ENCODE measurements at regions not wholly inside any gene's neighbourhood (a gene's known extent, or its start where the extent isn't known, plus 50 kb on each side); places are given as distances from the start of the nearest gene placed in this dataset.

GRCh38 chr19:31970027-31970461 is 375.4 kb upstream of the ZNF507 start:
- no peak for DNase-seq (ENCODE audit: low read depth in 1 of 2, low spot score in 1 of 2)

- no peak for DNase-seq (ENCODE audit: low read depth in 1 of 2, low spot score in 1 of 2)
Measured at GRCh38 chr19:31974290-31974689, 371.1 kb upstream of the ZNF507 start.

GRCh38 chr19:31974941-31975340 is 370.5 kb upstream of the ZNF507 start:
- DNase-seq (ENCODE audit: low read depth in 1 of 2, low spot score in 1 of 2): no peak

- DNase-seq (ENCODE audit: low read depth in 1 of 2, low spot score in 1 of 2): no peak
Measured at GRCh38 chr19:31975461-31975860, 369.9 kb upstream of the ZNF507 start.

- no peak for DNase-seq (ENCODE audit: low read depth in 1 of 2, low spot score in 1 of 2)
Measured at GRCh38 chr19:31976775-31977536, 368.5 kb upstream of the ZNF507 start.

- no peak for DNase-seq (ENCODE audit: low read depth in 1 of 2, low spot score in 1 of 2)
Measured at GRCh38 chr19:31979362-31979761, 366.0 kb upstream of the ZNF507 start.

GRCh38 chr19:31979949-31980670 is 365.3 kb upstream of the ZNF507 start:
- DNase-seq (ENCODE audit: low read depth in 1 of 2, low spot score in 1 of 2): no peak

GRCh38 chr19:31980796-31981195 is 364.6 kb upstream of the ZNF507 start:
- DNase-seq (ENCODE audit: low read depth in 1 of 2, low spot score in 1 of 2): no peak

GRCh38 chr19:31981545-31981944 is 363.9 kb upstream of the ZNF507 start:
- no peak for DNase-seq (ENCODE audit: low read depth in 1 of 2, low spot score in 1 of 2)

GRCh38 chr19:31983647-31984046 is 361.8 kb upstream of the ZNF507 start:
- no peak for DNase-seq (ENCODE audit: low read depth in 1 of 2, low spot score in 1 of 2)

GRCh38 chr19:31985001-31985605 is 360.3 kb upstream of the ZNF507 start:
- no peak for DNase-seq (ENCODE audit: low read depth in 1 of 2, low spot score in 1 of 2)

GRCh38 chr19:31986951-31987350 is 358.5 kb upstream of the ZNF507 start:
- DNase-seq (ENCODE audit: low read depth in 1 of 2, low spot score in 1 of 2): no peak

GRCh38 chr19:31988256-31988655 is 357.2 kb upstream of the ZNF507 start:
- no peak for DNase-seq (ENCODE audit: low read depth in 1 of 2, low spot score in 1 of 2)

- DNase-seq (ENCODE audit: low read depth in 1 of 2, low spot score in 1 of 2): no peak
Measured at GRCh38 chr19:31991984-31992655, 353.3 kb upstream of the ZNF507 start.

- no peak for DNase-seq (ENCODE audit: low read depth in 1 of 2, low spot score in 1 of 2)
Measured at GRCh38 chr19:31992750-31993149, 352.7 kb upstream of the ZNF507 start.

- DNase-seq (ENCODE audit: low read depth in 1 of 2, low spot score in 1 of 2): no peak
Measured at GRCh38 chr19:31995546-31995945, 349.9 kb upstream of the ZNF507 start.

GRCh38 chr19:32010071-32010470 is 335.3 kb upstream of the ZNF507 start:
- no peak for DNase-seq (ENCODE audit: low read depth in 1 of 2, low spot score in 1 of 2)

- DNase-seq (ENCODE audit: low read depth in 1 of 2, low spot score in 1 of 2): no peak
Measured at GRCh38 chr19:32012206-32012605, 333.2 kb upstream of the ZNF507 start.

- no peak for DNase-seq (ENCODE audit: low read depth in 1 of 2, low spot score in 1 of 2)
Measured at GRCh38 chr19:32012886-32013631, 332.4 kb upstream of the ZNF507 start.

- no peak for DNase-seq (ENCODE audit: low read depth in 1 of 2, low spot score in 1 of 2)
Measured at GRCh38 chr19:32017176-32017953, 328.0 kb upstream of the ZNF507 start.

All from activated CD4-positive, alpha-beta T cell treated with anti-CD3 and anti-CD28 coated beads, Interleukin-2, amount 50 U/mL, for 24 hours (primary cell).